ENCODE measurements at regions not wholly inside any gene's neighbourhood (a gene's known extent, or its start where the extent isn't known, plus 50 kb on each side); places are given as distances from the start of the nearest gene placed in this dataset.
"Not testable (repeated sequence)": the region's sequence is repeated elsewhere in the genome, so short reads cannot be mapped to it uniquely, and the experiment has no call there.

GRCh38 chr5:30390095-30390494 is 803.4 kb upstream of the CDH6 start:
- DNase-seq (ENCODE audit: low spot score): no peak
- TF ChIP-seq, protein P1, sequence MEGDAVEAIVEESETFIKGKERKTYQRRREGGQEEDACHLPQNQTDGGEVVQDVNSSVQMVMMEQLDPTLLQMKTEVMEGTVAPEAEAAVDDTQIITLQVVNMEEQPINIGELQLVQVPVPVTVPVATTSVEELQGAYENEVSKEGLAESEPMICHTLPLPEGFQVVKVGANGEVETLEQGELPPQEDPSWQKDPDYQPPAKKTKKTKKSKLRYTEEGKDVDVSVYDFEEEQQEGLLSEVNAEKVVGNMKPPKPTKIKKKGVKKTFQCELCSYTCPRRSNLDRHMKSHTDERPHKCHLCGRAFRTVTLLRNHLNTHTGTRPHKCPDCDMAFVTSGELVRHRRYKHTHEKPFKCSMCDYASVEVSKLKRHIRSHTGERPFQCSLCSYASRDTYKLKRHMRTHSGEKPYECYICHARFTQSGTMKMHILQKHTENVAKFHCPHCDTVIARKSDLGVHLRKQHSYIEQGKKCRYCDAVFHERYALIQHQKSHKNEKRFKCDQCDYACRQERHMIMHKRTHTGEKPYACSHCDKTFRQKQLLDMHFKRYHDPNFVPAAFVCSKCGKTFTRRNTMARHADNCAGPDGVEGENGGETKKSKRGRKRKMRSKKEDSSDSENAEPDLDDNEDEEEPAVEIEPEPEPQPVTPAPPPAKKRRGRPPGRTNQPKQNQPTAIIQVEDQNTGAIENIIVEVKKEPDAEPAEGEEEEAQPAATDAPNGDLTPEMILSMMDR (IDR thresholded peaks at IDR 0.05; ENCODE audit: extremely low read depth, missing control alignments): no peak

GRCh38 chr5:30387974-30388632 is 805.4 kb upstream of the CDH6 start:
- TF ChIP-seq, protein P1 (IDR thresholded peaks at IDR 0.05; ENCODE audit: extremely low read depth, missing control alignments): no peak
- DNase-seq (ENCODE audit: low spot score): no peak

- TF ChIP-seq, protein P1 (IDR thresholded peaks at IDR 0.05; ENCODE audit: extremely low read depth, missing control alignments): no peak
- no peak for DNase-seq (ENCODE audit: low spot score)
Observed at GRCh38 chr5:30385754-30386153, 807.7 kb upstream of the CDH6 start.

DNA sequence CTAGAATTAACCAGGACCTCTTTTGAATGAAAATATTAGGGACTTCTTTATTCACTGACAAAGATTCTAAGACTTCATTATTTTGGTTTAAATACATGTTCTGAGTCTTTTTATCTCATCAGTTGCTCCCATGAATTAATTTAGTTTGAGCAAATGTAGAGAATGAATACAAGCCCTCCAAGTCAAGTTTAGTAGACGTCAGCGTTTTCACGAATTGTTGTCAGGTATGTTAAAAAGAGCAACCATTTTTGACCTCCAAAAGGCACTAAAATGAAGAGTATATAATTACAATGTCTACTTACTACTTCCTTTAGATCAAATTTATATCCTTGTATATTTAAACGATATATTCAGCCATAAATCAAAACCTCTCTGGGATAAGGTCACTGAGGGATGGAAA is 809.3 kb upstream of the CDH6 start:
- TF ChIP-seq, protein P1 (IDR thresholded peaks at IDR 0.05; ENCODE audit: extremely low read depth, missing control alignments): no peak
- no peak for DNase-seq (ENCODE audit: low spot score)

- TF ChIP-seq, protein P1 (IDR thresholded peaks at IDR 0.05; ENCODE audit: extremely low read depth, missing control alignments): no peak
- no peak for DNase-seq (ENCODE audit: low spot score)
Observed at GRCh38 chr5:30380228-30380627, 813.3 kb upstream of the CDH6 start.

DNA sequence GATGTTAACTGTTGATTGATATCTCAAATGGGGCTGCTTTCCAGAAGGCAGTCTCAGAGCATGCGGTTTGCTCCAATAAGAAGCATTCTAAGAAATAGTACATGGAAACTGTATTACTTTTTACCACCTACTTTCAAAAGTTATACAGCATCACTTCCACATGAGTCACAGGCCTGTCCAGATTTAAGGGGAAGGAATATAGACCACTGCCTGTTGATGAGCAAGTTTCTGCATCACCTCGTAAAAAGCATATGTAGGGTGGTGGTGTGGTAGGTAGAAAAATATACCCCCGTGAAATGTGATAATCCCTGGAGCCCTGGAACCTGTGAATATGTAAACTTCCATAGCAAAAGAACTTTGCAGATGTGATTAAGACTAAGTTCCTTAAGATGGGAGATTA is 816.6 kb upstream of the CDH6 start:
- TF ChIP-seq, protein P1 (IDR thresholded peaks at IDR 0.05; ENCODE audit: extremely low read depth, missing control alignments): no peak
- DNase-seq (ENCODE audit: low spot score): no peak

- no peak for DNase-seq (ENCODE audit: low spot score)
- TF ChIP-seq, protein P1 (IDR thresholded peaks at IDR 0.05; ENCODE audit: extremely low read depth, missing control alignments): no peak
Observed at GRCh38 chr5:30368064-30368463, 825.4 kb upstream of the CDH6 start.

GRCh38 chr5:30365031-30365430 is 828.5 kb upstream of the CDH6 start:
- DNase-seq (ENCODE audit: low spot score): not testable (repeated sequence)
